ENCODE measurements at regions not wholly inside any gene's neighbourhood (a gene's known extent, or its start where the extent isn't known, plus 50 kb on each side); places are given as distances from the start of the nearest gene placed in this dataset.
"Not testable (repeated sequence)": the region's sequence is repeated elsewhere in the genome, so short reads cannot be mapped to it uniquely, and the experiment has no call there.

DNA sequence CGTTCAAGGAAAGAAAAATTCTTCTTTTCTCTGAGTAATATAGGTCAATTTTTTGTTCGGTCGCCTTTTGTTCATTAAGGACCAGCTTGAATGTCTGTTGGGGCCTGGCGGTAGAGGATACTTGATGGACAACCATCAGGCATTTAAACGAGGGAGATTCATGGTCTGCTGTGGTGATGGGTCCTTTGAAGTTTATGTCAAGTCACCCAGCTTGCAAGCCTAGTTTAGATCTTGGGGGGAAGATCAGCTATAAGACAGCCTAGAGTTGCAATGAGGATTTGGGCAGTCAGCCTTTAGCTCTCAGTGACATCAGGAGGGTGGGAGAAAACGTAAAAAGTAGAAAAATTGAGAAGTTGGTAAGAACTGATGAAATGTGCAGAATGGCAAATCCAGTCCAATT, 80.2 kb upstream of the SPRY4 start:
- DNase-seq (ENCODE audit: low spot score), result no peak

GRCh38 chr5:142404046-142404477, 79.2 kb upstream of the SPRY4 start:
- no peak for DNase-seq (ENCODE audit: low spot score)

DNA sequence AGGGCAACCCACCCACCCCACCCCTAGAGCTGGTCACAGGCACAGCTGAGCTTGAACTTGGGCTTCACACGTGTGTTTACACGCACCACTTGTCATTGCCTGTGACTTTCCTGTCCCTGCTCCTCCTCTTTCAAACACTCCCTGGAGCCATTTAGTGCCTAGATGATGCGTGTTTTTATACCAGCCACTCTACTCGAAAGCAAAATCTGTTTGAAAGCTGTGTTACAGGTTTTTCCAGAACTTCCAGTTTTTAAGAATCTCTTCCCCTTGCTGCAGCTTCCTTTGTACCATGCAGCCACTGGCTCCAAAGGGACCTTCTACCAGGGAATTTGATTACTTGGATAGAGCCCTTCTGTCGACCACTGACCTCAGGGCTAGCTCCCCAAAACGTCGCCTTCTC, 78.8 kb upstream of the SPRY4 start:
- DNase-seq (ENCODE audit: low spot score), result no peak

GRCh38 chr5:142402752-142403318, 78.0 kb upstream of the SPRY4 start:
- no peak for DNase-seq (ENCODE audit: low spot score)

DNA sequence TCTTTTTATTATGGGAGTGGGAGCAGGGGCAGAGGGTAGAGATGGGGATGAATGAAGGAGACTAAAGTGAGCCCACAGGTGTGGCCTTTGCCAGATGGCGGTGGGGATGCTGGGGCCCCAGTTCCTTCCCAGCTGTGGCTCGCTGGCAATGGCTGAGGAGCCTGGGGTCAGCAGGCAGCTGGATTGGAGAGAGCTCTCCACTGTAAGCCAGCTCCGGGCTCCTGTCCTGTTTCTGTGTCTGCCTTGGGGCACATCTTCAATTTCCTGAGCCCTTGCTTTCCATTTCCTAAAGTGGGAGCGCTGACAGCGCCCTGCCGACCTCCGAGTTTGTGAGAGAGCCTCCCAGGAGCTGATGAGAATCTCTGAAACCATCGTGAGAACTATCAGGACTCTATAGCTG, 75.6 kb upstream of the SPRY4 start:
- DNase-seq (ENCODE audit: low spot score), result no peak

GRCh38 chr5:142399891-142400290, 75.1 kb upstream of the SPRY4 start:
- DNase-seq (ENCODE audit: low spot score), result no peak

DNA sequence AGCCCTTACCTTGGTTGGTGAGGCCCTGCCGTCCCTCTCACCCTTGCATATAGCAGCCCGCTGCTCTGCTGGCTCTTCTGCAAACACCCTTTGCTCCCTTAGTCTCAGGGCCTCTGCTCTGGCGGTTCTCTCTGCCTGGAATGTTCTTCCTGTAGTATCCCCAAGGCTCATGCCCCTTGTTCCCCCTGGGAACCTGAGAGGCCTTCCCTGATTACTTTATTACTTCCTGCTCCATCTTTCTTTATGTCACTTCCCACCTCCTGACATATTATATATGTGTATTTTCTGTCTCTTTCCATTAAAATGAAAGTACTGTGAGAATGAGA, 73.9 kb upstream of the SPRY4 start:
- no peak for DNase-seq (ENCODE audit: low spot score)

GRCh38 chr5:142398011-142398729, 73.3 kb upstream of the SPRY4 start:
- not testable (repeated sequence) for DNase-seq (ENCODE audit: low spot score)

DNA sequence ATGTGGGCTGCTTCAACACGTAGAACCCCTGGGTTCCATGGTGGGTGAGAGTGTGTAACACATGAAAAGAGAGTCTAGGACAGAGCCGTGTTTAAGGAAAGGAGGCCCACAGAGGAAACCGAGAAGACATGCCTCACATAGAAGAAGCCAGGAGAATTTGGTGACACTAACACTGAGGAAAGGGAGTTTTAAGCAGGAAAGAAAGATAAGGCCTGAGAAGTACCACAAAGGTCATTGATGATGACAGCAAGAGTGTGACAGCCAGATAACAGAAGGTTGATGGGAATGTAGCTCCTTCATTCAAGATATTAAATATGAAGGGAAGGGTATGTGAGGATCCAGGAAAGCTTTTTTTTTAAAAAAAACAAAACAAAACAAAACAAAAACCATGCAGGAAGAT, 72.4 kb upstream of the SPRY4 start:
- DNase-seq (ENCODE audit: low spot score), result no peak

- DNase-seq (ENCODE audit: low spot score), result no peak
Observed at GRCh38 chr5:142396436-142397038, 71.7 kb upstream of the SPRY4 start.

DNA sequence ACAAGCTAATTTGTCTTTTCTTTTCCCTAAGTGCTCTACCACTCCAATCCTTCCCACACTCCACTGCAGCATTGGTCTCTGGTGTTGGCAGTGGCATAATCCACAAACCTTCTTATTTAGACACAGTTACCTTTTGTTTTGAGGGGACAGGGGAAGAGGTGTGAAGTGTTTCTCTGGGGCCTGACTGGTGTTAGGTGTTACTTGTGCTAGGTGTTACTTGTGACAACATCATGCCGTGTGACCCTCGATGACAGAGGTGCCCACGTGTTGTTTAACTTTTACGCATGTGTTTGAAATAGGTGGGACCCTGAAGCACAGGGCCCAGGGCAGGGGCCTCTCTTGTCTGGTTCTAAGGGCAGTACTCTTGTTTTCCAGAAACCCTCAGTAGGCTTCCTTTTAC, 70.5 kb upstream of the SPRY4 start:
- DNase-seq (ENCODE audit: low spot score), result no peak

GRCh38 chr5:142391058-142391845, 66.4 kb upstream of the SPRY4 start:
- DNase-seq (ENCODE audit: low spot score), result no peak

DNA sequence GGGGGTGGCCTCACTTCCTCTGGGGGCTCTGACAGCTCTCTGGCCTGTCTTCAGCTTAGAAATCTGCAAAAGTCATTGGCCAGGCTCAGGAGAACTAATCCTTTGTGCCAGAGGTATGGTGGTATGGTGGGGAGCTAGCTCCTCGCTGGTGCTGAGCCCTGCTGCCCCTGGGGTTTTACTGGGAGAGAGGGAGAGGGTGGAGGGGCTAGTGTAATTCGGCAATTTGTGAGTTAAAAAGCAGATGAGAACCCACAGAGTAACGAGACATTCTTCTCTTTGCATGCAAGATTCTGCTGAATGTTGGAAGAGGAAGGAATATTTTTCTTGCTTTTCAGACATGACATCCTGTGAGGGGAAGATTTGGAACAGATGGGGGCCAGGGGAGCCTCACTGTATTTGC, 65.5 kb upstream of the SPRY4 start:
- no peak for DNase-seq (ENCODE audit: low spot score)

DNA sequence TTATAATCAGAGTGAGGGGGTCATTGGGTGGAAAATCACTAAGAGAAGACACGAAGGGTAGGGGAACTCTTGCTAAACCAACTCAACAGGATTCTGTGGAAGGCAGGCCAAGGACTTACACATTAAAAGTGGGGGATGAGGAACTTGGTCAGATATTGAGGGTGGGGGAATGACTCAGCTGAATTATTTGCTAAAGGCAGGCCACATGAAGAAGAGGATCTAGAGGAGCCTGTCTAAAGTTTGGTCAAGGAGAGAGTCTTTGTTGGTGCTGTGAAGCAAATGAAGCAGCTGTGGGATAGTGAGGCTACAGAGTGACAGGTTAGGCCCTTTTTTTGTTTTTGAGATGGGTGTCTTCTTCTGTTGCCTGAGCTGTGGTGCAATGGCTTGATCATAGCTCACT, 63.9 kb upstream of the SPRY4 start:
- DNase-seq (ENCODE audit: low spot score), result no peak

DNA sequence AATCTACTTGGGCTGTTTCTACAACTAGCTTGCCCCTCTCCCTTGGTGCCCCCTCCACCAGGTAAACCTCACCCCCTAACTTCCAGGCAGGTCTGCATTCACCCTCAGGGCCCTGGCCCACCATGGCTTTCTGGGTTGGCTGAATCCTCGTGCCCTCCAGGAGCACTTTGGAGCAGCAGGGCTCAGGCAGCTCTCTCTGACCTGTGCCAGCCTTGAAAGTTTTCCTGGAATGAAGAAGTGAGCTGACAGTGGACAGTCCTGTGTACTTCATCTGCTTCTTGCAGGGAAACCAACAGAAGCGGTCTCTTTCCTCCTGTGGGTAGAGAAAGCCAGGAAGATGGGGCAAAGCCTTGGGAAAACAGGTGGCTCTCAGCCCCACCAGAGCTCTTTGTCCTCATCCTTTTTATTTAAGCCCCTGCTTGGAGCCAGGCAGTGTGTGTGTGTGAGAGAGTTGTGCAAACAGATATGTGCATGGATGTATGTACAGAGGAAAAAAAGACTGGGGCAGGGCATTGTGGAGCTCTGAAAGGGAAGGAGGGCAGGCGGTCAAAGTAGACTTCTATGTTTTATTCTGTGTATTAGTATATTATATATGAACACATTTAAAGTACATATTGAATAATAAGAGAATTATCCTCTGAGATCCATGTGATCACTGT, 62.3 kb upstream of the SPRY4 start:
- no peak for DNase-seq (ENCODE audit: low spot score)

- DNase-seq (ENCODE audit: low spot score), result no peak
Observed at GRCh38 chr5:142386137-142387023, 61.6 kb upstream of the SPRY4 start.

GRCh38 chr5:142385194-142385593, 60.4 kb upstream of the SPRY4 start:
- DNase-seq (ENCODE audit: low spot score), result no peak

DNA sequence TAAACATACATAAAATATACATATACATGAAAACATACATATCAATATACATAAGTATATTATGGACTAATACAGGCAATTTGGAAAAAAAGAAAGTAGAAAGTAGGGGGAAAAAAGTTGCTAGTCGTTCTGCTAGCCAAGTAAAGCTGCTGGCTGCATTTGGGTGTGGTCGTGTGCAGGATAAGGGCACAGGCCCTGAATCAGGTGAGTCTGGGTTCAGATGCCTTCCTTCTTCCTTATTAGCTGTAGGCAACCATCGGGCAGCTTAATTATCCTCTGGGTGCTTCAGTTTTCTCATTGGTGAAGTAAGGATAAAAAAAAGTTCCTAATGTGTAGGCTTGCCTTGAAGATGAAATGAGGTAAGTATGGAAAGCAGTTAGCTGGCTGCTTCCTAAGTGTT, 59.2 kb upstream of the SPRY4 start:
- DNase-seq (ENCODE audit: low spot score), result no peak

DNA sequence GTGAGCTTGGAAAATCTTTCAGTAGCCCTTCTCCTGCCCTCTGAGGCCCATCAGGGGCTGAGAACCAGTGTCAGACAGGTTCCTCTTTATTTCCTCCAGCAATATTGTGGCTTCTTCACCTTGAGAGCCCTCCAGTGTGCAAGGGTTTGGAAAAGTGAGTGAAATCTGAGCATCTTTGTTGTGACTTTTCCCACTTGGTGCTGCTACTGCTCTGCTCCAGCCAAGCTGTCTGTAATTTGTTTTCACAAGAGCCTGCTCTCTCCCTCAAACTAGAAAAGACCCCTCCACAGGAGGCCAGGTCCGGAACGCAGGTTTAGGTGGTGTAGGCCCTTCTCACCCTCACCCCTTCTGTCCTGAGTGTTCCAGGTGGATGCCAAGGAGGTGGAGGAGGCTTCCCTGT, 57.4 kb upstream of the SPRY4 start:
- DNase-seq (ENCODE audit: low spot score), result no peak

GRCh38 chr5:142378737-142379634, 54.2 kb upstream of the SPRY4 start:
- DNase-seq (ENCODE audit: low spot score), result no peak

All from ecto neural progenitor cell (in vitro differentiated cells).